ENCODE measurements at regions not wholly inside any gene's neighbourhood (a gene's known extent, or its start where the extent isn't known, plus 50 kb on each side); places are given as distances from the start of the nearest gene placed in this dataset.

DNA sequence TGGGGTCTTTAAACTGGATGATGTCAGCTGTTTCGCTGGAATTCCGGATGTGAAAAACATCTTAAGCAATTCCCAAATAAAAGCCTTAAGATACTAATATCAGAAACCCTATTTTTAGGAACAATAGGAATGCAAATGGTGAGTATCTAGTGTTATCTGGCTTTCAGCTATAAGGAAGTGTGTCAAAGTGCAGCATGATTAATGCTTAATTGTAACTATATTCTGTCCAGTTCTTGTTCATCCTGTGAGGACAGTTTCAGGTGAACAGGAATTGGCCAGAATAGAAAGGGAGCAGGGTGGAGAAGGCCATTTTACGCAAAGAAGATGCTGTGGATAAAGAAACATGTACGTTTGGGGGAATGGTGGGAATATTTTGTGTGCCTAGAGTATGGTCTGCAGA is 108.2 kb downstream of the RASSF10 start:
- Histone ChIP-seq H3K27ac (replicated peaks) (no peak overlapping the region), H3K4me1 (no peaks in the 10 kb centered on the region), H3K9me3 (replicated peaks) (no peaks in the 10 kb centered on the region), H3K36me3 (no peaks in the 10 kb centered on the region), H3K27me3 (ENCODE audit: low read depth) (no peaks in the 10 kb centered on the region), H3K4me3 (no peak overlapping the region)
- TF ChIP-seq, protein P1, sequence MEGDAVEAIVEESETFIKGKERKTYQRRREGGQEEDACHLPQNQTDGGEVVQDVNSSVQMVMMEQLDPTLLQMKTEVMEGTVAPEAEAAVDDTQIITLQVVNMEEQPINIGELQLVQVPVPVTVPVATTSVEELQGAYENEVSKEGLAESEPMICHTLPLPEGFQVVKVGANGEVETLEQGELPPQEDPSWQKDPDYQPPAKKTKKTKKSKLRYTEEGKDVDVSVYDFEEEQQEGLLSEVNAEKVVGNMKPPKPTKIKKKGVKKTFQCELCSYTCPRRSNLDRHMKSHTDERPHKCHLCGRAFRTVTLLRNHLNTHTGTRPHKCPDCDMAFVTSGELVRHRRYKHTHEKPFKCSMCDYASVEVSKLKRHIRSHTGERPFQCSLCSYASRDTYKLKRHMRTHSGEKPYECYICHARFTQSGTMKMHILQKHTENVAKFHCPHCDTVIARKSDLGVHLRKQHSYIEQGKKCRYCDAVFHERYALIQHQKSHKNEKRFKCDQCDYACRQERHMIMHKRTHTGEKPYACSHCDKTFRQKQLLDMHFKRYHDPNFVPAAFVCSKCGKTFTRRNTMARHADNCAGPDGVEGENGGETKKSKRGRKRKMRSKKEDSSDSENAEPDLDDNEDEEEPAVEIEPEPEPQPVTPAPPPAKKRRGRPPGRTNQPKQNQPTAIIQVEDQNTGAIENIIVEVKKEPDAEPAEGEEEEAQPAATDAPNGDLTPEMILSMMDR (IDR thresholded peaks at IDR 0.05; ENCODE audit: borderline replicate concordance), result no peak
- no peak for DNase-seq
- intact Hi-C loops (cut with micrococcal nuclease), result no loop called here

DNA sequence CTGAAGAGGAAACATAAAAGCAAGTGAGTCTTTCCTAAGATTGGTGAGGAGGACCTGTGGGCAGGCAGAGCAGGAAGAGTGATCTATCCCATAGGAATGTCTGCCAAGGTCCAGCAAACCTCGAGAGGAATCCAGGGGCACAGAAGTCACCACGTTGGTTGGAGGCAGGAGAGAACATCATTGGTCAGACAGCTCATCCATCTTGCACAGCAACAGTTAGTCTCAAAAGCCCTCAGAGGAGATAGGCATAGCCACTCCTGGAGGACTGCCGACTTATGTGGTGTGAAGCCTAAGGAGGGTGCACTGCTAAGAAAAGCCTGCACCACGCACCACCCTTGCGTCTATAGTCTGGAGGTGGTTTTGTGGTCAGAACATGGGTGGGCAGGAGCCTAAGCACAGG is 109.1 kb downstream of the RASSF10 start:
- no peak overlapping the region for H3K27ac ChIP-seq (replicated peaks)

GRCh38 chr11:13118650-13119049 is 109.5 kb downstream of the RASSF10 start:
- Histone ChIP-seq H3K9me3 (replicated peaks) (peaks cover 10% of the 10 kb centered on the region), H3K36me3 (no peaks in the 10 kb centered on the region), H3K4me3 (no peak overlapping the region), H3K27me3 (ENCODE audit: low read depth) (no peaks in the 10 kb centered on the region), H3K27ac (replicated peaks) (no peak overlapping the region), H3K4me1 (no peaks in the 10 kb centered on the region)
- no peak for DNase-seq
- intact Hi-C loops (cut with micrococcal nuclease), result no loop called here
- TF ChIP-seq, protein P1 (IDR thresholded peaks at IDR 0.05; ENCODE audit: borderline replicate concordance), result no peak

More for the DNA sequence above, 109.1 kb downstream of the RASSF10 start:
- DNase-seq, result no peak
- Histone ChIP-seq H3K4me3 (no peak overlapping the region), H3K27me3 (ENCODE audit: low read depth) (no peaks in the 10 kb centered on the region), H3K4me1 (no peaks in the 10 kb centered on the region), H3K36me3 (no peaks in the 10 kb centered on the region), H3K9me3 (replicated peaks) (peaks cover 7% of the 10 kb centered on the region)
- intact Hi-C loops (cut with micrococcal nuclease), result no loop called here
- TF ChIP-seq, protein P1 (IDR thresholded peaks at IDR 0.05; ENCODE audit: borderline replicate concordance), result no peak

DNA sequence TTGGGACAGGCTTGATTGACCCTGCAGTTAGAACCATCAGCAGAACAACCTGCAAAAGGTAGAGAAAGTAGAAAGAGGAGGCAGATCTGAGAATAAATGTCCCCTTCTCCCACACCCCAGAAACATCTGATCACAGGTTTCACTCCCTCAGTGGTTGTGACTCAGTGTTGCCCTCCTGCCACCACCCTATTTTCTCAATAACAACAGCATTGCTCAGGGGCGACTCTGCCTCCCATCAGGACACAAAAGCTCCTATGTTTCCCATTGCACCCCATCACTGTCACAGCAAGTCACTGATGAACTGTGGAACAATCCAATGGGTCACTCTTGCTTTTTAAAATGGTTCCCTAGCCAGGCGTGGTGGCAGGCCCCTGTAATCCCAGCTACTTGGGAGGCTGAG is 110.2 kb downstream of the RASSF10 start:
- TF ChIP-seq, protein P1 (IDR thresholded peaks at IDR 0.05; ENCODE audit: borderline replicate concordance), result no peak
- DNase-seq, result no peak
- intact Hi-C loops (cut with micrococcal nuclease), result no loop called here
- Histone ChIP-seq H3K36me3 (no peaks in the 10 kb centered on the region), H3K4me3 (no peak overlapping the region), H3K27me3 (ENCODE audit: low read depth) (no peaks in the 10 kb centered on the region), H3K9me3 (replicated peaks) (peaks cover 10% of the 10 kb centered on the region), H3K4me1 (no peaks in the 10 kb centered on the region), H3K27ac (replicated peaks) (no peak overlapping the region)

DNA sequence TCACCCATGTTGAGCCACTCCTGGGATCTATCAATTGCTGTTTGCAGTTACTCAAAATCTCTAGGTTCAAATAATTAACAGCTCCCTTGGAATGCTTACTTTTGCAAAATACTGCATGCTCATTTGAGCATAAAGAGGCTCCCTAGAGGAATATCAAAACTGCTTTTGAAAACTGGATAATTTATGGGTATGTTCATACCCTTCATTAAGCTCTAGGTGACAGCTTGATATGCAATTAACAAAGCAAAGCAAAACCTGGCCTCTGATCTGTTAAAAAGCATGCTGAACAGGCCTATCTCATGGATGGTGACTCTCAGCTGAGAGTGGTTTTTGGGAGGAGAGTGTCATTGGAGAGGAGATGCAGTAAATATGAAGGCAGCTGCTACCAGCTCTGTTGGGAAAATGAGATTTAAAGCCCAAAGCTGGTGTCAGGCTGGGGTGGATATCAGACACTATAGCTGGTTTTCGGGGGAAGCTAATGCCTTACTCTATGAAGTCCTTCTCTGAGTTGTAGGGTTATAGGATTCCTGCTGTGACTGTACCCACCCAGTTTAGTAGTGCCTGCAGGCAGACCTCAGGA is 110.9 kb downstream of the RASSF10 start:
- no peak for DNase-seq
- intact Hi-C loops (cut with micrococcal nuclease), result no loop called here
- TF ChIP-seq, protein P1 (IDR thresholded peaks at IDR 0.05; ENCODE audit: borderline replicate concordance), result no peak
- no peaks in the 10 kb centered on the region for H3K4me1 ChIP-seq
- no peaks in the 10 kb centered on the region for H3K27me3 ChIP-seq (ENCODE audit: low read depth)
- no peaks in the 10 kb centered on the region for H3K36me3 ChIP-seq
- peaks cover 10% of the 10 kb centered on the region for H3K9me3 ChIP-seq (replicated peaks)
- H3K4me3 ChIP-seq, result no peak overlapping the region
- H3K27ac ChIP-seq (replicated peaks), result no peak overlapping the region

All from left ventricle myocardium inferior (tissue), 1 donor.